ENCODE measurements at regions not wholly inside any gene's neighbourhood (a gene's known extent, or its start where the extent isn't known, plus 50 kb on each side); places are given as distances from the start of the nearest gene placed in this dataset.

GRCh38 chr7:144982133-144982532 lies 146.3 kb upstream of the TPK1 start:
- no peak for DNase-seq

DNA sequence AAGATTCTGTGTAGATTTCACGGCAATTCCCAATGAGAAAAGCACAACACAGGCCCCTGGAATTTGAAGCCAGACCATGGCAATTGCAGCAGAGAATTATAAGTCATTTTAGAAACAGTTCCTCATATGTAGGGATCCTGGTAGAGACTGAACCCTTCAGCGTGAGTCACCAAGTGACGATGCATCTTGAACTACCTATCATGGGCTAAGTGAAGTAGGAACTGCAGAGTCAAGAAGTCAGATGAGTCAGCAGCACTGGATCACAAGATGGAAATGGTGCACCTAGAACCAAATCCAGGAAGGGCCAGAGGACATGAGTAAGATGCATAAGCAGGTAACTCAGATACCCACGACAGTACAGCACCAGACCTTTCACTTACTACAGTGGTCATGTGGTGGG lies 140.0 kb upstream of the TPK1 start:
- DNase-seq, result no peak

GRCh38 chr7:144969787-144970186 lies 133.9 kb upstream of the TPK1 start:
- no peak for DNase-seq

DNA sequence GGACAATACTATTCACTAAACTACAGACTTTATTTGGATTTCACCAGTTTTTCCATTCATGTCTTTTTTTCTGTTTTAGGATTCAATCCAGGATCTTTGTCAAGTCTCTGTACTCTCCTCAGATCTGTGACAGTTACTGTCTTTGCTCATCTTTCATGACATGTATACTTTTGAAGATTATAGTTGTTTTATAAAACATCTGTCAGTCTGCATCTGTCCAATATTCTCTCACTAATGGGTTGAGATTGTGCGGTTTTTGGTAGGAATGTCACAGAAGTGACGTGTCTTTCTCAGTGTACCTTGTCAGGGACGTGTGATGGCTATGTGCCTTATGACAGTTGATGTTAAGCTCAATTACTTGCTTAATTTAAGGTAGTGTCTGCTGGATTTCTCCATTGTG lies 124.9 kb upstream of the TPK1 start:
- DNase-seq, result no peak

GRCh38 chr7:144957998-144958397 lies 122.1 kb upstream of the TPK1 start:
- DNase-seq, result no peak

DNA sequence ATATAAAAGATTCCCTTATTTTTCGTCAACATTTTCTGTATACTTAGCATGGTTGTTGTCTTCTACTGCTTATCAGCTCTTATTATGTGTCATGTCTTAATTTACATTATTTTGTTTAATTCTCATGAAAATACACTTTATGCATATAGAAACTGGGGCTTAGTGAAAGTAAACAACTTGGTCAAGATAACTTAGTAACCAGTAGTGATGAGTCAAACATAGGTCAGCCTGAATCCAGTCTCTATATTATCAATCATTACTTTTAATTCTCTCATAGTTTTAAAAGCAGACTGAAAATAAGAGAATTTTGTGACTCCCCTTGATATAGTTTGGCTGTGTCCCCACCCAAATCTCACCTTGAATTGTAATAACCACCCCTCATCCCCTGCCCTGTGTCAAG lies 119.6 kb upstream of the TPK1 start:
- DNase-seq, result no peak

DNA sequence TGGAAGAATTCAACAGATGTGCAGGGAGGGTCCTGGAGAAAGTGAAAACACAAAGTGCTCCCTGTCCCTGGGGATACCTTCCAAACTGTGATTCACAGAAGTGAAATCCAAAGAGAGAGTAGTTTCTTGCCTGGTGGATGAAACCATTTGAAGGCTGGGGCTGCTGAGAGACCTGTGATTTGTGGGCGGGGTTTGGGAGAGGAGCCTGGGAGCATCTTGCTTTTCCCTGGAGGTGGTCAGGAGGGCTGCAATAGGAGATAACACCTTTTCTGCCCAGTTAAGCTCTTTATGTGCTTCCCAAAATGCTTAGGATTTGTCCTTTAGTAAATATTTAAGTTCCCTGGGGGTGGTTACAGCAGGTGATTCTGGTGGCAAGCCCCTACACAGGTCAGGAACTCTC lies 105.3 kb upstream of the TPK1 start:
- DNase-seq, result no peak

- no peak for DNase-seq
Measured at GRCh38 chr7:144937199-144937598, 101.3 kb upstream of the TPK1 start.

GRCh38 chr7:144936314-144936713 lies 100.5 kb upstream of the TPK1 start:
- DNase-seq, result no peak

DNA sequence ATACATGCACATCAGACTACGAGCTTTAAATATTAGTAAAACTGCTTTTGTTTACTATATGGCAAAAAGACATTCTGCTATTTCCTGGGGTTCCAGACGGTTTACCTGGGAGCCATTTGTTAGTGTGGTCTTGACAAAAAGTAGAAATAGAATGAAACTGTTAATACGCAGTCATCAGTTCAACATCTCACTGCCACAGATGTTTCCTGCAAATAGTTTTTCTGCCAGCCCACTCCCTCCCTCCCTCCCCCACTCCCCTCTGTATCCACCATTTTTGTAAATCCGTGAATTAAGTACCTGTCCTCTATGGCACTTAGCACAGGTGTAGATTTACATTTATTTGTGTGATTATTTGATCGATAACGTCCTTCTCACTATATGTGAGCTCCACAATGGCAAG lies 74.6 kb upstream of the TPK1 start:
- no peak for DNase-seq

DNA sequence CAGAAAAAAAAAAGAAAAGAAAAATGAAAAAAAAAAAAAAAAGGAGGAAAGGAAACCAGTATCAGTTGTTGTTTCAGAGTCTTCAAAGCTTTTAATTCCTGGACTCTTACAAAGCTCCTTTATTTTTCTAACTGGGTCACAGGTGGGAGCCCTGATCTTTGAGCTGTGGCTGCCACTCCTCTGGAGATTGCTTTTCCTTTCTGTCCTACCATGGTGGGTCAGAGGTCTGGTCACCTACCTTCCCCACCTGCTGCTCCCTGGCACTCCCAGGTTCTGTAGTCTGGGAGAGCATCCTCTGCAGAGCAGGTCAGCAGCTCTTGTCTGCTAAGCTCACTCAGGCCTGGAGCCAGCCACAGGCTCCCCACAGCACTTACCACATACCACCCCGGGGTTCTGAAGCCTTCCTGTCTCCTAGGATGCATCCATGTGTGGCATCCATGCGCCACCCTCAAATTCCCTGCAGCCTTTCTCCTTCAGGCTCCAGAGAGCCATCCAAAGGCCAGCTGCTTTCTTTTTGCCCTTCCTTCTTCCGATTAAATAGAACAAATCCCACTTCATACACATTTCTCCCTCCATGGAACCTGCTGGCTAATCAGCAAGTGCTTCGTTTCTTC lies 73.2 kb upstream of the TPK1 start:
- DNase-seq, result no peak

DNA sequence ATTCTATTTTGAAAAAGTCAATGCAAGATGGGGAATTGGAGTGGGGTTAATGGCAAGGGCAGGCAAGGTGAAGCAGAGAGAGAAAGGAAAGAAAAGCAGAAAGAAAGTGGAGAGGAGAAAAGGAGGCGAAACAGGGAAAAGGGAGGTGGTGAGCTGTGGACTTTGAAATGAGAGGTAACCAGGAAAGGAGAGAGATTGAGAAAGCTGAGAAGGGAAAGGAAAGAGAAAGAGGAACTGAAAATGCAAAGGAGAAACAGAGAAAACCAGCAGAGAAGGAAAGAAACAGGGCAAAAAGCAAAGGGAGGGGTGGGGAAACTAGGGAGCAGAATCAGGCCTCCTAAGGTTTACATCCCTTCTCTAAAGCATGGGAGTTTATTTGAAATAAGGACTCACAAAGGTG lies 72.5 kb upstream of the TPK1 start:
- no peak for DNase-seq

DNA sequence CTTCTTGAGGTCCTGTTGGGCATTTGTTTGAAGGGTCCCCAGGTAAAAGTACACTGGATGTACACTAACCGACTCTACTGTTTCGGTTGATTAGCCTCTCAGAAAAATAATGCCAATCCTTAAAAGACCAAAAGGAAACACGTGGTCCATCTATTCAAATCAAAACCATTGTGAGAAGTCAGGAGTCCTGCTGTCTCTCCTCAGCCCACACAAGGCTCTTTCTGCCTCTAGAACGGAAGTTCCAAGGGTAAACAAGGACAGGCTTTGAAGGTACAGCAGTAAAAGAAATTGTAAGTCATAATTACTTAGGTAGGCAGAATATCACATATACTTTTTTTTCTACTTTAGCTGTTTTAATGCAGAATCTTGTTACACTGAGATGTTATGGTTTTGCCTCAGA lies 71.7 kb upstream of the TPK1 start:
- no peak for DNase-seq

GRCh38 chr7:144903201-144903600 lies 67.3 kb upstream of the TPK1 start:
- no peak for DNase-seq

DNA sequence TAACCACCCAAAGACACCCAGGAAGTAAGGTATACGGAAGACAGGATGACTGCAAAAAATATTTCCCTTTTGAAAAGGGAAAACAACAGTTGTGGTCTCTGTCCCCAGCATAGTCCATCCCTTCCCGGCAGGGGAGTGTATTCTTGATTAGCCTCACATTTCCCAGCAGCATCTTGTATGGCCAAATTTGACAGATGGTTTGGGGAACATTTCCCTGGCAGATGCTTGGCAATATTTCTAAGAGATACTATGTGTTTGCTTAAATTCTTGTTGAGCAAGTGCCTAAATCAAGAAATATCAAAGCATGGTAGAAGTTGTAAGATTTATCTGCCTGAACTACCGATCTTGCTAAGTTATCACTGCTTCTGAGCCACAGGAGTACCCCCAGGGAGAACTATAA lies 56.9 kb upstream of the TPK1 start:
- DNase-seq, result no peak

Measured in anterior cingulate cortex (tissue), 58 donors.